ENCODE measurements at regions not wholly inside any gene's neighbourhood (a gene's known extent, or its start where the extent isn't known, plus 50 kb on each side); places are given as distances from the start of the nearest gene placed in this dataset.
A peak's percentile ranks its signal among the peaks of the same experiment; 100 is the strongest.
"Not testable (repeated sequence)": the region's sequence is repeated elsewhere in the genome, so short reads cannot be mapped to it uniquely, and the experiment has no call there.

GRCh38 chr12:116433249-116433648 lies 125.9 kb upstream of the MAP1LC3B2 start:
- no peak for DNase-seq

- no peak for DNase-seq
These were observed 124.8 kb upstream of the MAP1LC3B2 start for GRCh38 chr12:116434155-116435011.

GRCh38 chr12:116435984-116436383 lies 123.2 kb upstream of the MAP1LC3B2 start:
- DNase-seq: no peak

- DNase-seq: no peak
These were observed 122.5 kb upstream of the MAP1LC3B2 start for GRCh38 chr12:116436561-116437249.

- no peak for DNase-seq
These were observed 117.9 kb upstream of the MAP1LC3B2 start for GRCh38 chr12:116441292-116441691.

GRCh38 chr12:116442304-116442703 lies 116.9 kb upstream of the MAP1LC3B2 start:
- no peak for DNase-seq

GRCh38 chr12:116442946-116443345 lies 116.2 kb upstream of the MAP1LC3B2 start:
- DNase-seq: no peak

GRCh38 chr12:116443821-116444589 lies 115.2 kb upstream of the MAP1LC3B2 start:
- DNase-seq: peak; percentile 24 to 26

DNA sequence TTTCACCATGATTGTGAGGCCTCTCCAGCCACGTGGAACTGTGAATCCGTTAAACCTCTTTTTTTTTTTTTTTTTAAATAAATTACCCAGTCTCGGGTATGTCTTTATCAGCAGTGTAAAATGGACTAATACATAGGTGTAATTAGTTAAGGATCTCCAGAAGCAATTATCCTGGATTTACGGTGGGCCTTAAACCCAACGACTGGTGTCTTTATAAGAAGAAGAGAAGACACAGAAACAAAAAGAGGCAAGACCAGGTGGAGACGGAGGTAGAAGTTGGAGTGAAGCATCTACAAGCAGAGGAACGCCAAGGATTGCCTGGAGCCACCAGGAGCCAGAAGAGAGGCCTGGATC lies 114.6 kb upstream of the MAP1LC3B2 start:
- DNase-seq: no peak

GRCh38 chr12:116448165-116448739 lies 110.9 kb upstream of the MAP1LC3B2 start:
- DNase-seq: no peak

GRCh38 chr12:116450406-116450910 lies 108.7 kb upstream of the MAP1LC3B2 start:
- DNase-seq: no peak

- DNase-seq: not testable (repeated sequence)
These were observed 106.2 kb upstream of the MAP1LC3B2 start for GRCh38 chr12:116452975-116453374.

DNA sequence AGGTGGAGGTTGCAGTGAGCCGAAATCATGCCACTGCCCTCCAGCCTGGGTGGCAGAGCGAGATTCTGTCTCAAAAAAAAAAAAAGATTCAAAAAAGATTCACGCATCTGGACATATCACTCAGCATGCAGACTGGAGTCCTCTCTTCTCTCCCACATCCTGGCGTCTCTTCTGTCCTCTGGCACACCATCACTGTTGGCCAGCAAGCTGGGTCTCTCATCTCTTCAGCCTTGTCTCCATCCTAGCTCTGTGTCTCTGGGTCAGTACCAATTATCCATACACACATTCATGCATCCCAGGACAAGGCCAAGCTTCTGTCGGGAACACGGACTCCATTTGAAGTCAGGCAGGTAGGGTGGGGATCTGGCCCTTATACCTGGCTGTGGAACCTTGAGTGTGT lies 105.5 kb upstream of the MAP1LC3B2 start:
- DNase-seq: no peak

GRCh38 chr12:116454076-116454475 lies 105.1 kb upstream of the MAP1LC3B2 start:
- DNase-seq: no peak

DNA sequence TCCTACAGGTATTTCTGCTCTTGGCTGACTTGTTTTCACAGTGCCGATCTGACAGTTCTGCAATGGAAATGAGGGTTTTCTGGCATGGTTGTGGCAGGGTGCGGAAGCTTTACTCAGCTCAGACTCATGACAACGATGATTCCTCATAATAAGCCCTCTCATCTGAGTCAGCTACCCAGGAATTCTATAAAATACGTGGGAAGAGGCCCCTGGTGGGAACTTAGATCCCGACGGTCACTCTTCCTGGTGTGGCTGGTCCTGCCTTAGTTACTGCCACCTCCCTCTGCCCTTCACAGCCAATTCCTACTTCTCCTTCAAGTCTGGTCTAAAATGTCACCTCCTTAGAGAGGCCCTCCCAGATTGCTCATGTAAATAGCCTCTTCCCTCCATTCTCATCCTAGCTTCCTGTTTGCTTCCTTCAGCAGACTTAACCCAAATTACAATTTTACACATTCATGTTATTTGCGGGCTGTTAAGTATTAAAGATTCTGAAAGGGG lies 104.2 kb upstream of the MAP1LC3B2 start:
- DNase-seq: no peak

DNA sequence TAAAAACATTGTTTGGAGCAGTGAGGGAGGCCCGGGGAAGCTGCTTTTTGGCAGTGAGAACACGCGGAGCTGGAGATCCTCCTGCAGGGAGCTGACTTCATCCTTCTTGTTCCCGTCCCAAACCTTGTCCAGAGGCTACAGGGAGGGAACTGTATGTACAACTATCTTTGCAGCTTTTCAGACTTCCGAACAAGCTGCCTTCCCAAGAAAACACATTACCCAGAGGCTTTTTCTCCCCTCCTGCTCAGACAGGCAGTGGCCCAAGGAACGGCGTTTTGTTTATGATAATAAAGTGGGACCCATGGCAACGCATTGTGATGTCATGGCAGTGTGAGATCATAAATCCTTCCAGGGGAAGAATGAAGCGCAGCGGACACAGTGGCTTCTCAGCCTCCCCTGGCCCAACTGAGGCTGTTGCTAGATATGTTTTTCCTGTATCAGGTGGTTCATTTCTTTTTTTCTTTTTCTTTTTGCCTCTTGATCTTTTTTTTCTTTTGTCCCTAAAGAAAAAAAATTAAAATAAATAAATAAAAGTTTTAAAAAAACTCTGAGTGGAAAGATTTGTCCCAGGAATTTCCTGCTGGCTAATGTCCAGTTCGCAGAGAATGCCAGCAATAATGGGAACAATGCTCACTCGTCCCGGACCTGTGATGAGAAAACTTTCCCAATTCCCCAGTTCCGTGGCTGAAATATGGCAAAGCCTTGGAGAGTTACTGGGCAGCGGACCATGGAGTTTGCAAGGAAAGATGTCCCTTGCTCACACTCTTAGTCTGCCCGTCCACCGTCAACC lies 103.4 kb upstream of the MAP1LC3B2 start:
- no peak for DNase-seq

DNA sequence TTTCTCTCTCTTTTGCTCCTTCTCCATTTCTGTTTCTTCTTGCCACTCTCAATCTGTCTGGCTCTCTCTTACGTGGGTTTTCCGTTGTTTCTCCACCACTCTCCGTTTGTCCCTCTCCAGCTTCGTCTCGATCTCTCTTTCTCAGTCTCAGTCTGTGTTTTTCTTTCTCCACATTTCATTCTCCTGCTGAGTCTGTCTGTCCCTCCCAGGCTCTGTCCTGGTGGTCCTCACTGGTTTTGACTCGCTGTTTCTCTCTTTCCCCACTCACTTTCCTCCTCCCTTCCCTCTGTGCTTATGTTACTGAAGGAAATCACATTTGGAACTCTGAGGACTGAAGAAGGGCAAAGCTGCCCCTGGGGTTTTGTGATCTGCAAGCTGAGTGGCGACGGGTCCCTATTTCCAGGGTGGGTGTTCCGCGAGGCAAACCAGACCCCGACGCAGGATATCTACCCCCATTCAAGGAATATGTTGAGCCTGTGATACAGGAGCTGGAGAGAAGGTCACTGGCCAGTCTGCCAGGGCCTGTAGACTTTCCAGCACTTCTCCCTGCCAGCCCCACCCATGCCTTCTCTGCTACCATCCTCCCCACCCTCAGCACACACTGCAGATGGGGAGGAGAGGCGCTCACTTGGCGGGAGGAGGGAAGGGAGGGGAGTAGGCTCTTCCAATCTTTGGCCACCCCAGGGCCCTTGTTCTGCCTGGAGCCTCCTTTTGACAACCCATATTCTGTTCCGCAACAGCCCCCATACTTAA lies 102.7 kb upstream of the MAP1LC3B2 start:
- no peak for DNase-seq

DNA sequence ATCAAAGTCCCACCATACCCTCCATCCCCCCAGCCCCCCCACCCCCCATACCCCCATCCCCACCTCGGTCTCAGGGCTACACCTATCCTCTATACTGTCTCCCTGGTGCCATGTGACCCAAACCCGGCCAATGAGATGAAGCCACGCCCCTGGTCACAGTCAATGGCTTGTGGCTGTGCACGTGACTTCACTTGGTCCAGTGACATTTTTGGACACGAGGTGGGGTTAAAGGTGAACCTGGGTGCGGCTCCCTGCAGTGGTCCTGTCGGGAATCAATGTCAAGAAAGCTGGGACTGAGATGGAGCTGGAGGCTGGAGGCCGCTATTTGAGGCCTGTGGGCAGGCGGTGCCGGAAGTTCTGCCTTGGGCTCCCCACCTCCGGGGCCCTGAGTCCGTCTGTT lies 100.7 kb upstream of the MAP1LC3B2 start:
- no peak for DNase-seq

DNA sequence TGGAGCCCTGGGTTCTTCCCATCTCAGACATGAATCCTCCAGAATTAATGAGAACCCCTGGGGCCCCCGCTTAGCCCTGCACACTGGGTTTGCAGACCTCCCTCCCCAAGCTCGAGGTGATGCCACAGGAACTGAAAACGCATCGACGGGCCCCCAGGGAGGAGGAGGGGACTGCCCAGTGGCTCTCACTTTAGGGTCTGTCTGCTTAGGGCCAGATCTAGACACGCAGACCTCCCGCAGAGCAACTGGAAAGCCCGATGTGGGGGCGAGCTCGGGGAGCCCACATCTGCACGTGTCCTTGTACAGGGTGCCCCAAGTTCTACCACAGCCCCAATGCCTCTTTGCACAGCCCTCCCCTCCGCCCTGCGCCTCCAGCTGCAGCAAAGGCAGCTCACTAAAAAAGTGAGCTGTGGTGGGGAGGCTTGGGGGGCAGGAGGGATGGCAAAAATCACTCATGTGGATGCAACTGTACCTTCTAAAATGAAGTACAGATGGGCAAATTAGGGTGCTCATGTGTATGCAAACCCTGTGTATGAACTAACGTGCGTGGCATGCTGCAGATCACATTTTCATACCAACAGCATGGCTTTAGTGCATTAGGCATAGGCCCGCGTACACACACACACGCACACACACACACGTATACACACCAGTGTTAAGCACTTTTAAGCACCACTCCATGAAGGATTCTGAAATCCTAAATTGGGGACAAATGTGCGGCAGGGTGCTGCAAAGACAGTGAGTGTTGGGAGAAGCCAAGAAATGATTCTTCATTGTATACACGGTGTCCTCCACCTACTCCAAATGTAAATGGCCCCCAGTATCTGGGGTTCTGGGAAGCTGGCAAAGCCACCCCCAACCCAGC lies 99.9 kb upstream of the MAP1LC3B2 start:
- no peak for DNase-seq

Data from activated T-cell treated with anti-CD3 and anti-CD28 coated beads, Interleukin-2, amount 50 U/mL, for 48 hours (primary cell).